ENCODE measurements at regions not wholly inside any gene's neighbourhood (a gene's known extent, or its start where the extent isn't known, plus 50 kb on each side); places are given as distances from the start of the nearest gene placed in this dataset.

GRCh38 chr2:104102615-104103014 is 751.3 kb upstream of the POU3F3 start:
- TF ChIP-seq FOXM1 (IDR thresholded peaks at IDR 0.05; ENCODE audit: borderline replicate concordance) = no peak
- TF ChIP-seq HDGF (IDR thresholded peaks at IDR 0.05; ENCODE audit: borderline replicate concordance) = no peak
- no peak for TF ChIP-seq FOXA1 (IDR thresholded peaks at IDR 0.05)
- no peak for TF ChIP-seq L3MBTL2 (conservative IDR thresholded peaks at IDR 0.05)
